HCT116 (cell line): ENCODE measurements at regions not wholly inside any gene's neighbourhood (a gene's known extent, or its start where the extent isn't known, plus 50 kb on each side); places are given as distances from the start of the nearest gene placed in this dataset.

Experiments
- ATAC-seq: fragments of 200-7000 bp; cut with Tn5 transposase; 2 replicates; pipeline ENCODE4 v1.9.1; 2020; ENCODE audit warnings: mild to moderate bottlenecking, moderate library complexity
- BruUV-seq: library from RNA; stranded (reverse); fragments of 400-500 nt; replicated peaks from 2 replicates; lab custom pipeline; 2021; lab: Mats Ljungman, UMichigan
- CTCF ChIA-PET: fragments of 300-600 bp; sonication (Branson Sonifier 250); formaldehyde crosslinking; loops from one replicate; lab custom pipeline; 2021; ENCODE audit warnings: antibody characterized with exemption; lab: Charles Lee
- POLR2A ChIA-PET: fragments of 300-600, 350-600 bp; sonication (Branson Sonifier 250); formaldehyde crosslinking; loops from one replicate; lab custom pipeline; 2021; ENCODE audit warnings: antibody characterized with exemption; lab: Charles Lee
- RAD21 ChIA-PET, 2 experiments: fragments of 300-600 bp; sonication (Branson Sonifier 250); formaldehyde crosslinking; loops; one replicate each; lab custom pipeline; 2023; ENCODE audit warnings: low total read pairs in 2 of 2; ENCODE audit not compliant: uncharacterized antibody in 2 of 2, unreplicated experiment in 2 of 2, low non-redundant PET in 1 of 2; lab: Charles Lee
- DNase-seq: peaks from one replicate; pipeline ENCODE4 v3.0.0-alpha.2; 2010; ENCODE audit warnings: low read depth, low spot score
- H2AFZ ChIP-seq: fragments of 200-600 bp; shearing (Covaris generic), sonication (generic); 2 replicates; pipeline ENCODE4 v1.6.1; 2017; ENCODE audit warnings: low read depth, mixed run types, mixed read lengths, antibody characterized with exemption, low read length; ENCODE audit not compliant: poor library complexity, severe bottlenecking
- H3K27ac ChIP-seq: 2 replicates; pipeline ENCODE4 v1.5.1; 2012; ENCODE audit warnings: low read depth, low read length
- H3K27me3 ChIP-seq: fragments of 200-600 bp; sonication (generic); 2 replicates; pipeline ENCODE4 v1.6.1; 2016; ENCODE audit warnings: mixed run types, low read length, mixed read lengths; ENCODE audit not compliant: insufficient read depth
- H3K36me3 ChIP-seq, 2 experiments: fragments of 200-500 bp in 1 of 2; fragments of 200-600 bp in 1 of 2; sonication (Bioruptor generic) in 1 of 2; sonication (generic) in 1 of 2; 2 replicates each; pipeline versions ENCODE4 v1.5.1 to v1.6.1; 2014 to 2016; ENCODE audit warnings: low read length in 2 of 2, inconsistent platforms in 1 of 2, mixed read lengths in 1 of 2, mixed run types in 1 of 2; ENCODE audit not compliant: insufficient read depth in 2 of 2, control insufficient read depth in 1 of 2
- H3K4me1 ChIP-seq, 2 experiments: fragments of 200-600 bp in 1 of 2; sonication (generic) in 1 of 2; 2 replicates each; pipeline versions ENCODE4 v1.5.1 to v1.6.1; 2012 to 2017; ENCODE audit warnings: low read length in 2 of 2, inconsistent platforms in 1 of 2, mild to moderate bottlenecking in 1 of 2, mixed read lengths in 1 of 2, mixed run types in 1 of 2, moderate library complexity in 1 of 2; ENCODE audit not compliant: insufficient read depth in 2 of 2, control insufficient read depth in 1 of 2
- H3K4me2 ChIP-seq: fragments of 200-600 bp; sonication (generic); 2 replicates; pipeline ENCODE4 v1.6.1; 2017; ENCODE audit warnings: mixed run types, low read length, mixed read lengths
- H3K4me3 ChIP-seq, 2 experiments: fragments of 200-600 bp in 1 of 2; sonication (generic) in 1 of 2; replicated peaks in 1 of 2; 2 replicates each; pipeline ENCODE4 v1.5.1; 2011 to 2016; ENCODE audit warnings: low read length in 2 of 2, control low read depth in 1 of 2, low read depth in 1 of 2, mild to moderate bottlenecking in 1 of 2, mixed read lengths in 1 of 2, mixed run types in 1 of 2
- H3K79me2 ChIP-seq: fragments of 200-600 bp; sonication (generic); 2 replicates; pipeline ENCODE4 v1.6.1; 2017; ENCODE audit warnings: mild to moderate bottlenecking, mixed run types, low read length, moderate library complexity, mixed read lengths; ENCODE audit not compliant: insufficient read depth
- H3K9ac ChIP-seq: fragments of 200-600 bp; sonication (generic); 2 replicates; pipeline ENCODE4 v1.6.1; 2016; ENCODE audit warnings: low read length, mixed read lengths
- H3K9me2 ChIP-seq: fragments of 200-600 bp; sonication (generic), shearing (Covaris generic); 2 replicates; pipeline ENCODE4 v1.6.1; 2017; ENCODE audit warnings: mixed run types, mild to moderate bottlenecking, moderate library complexity; ENCODE audit not compliant: insufficient read depth
- H3K9me3 ChIP-seq, 2 experiments: fragments of 200-500 bp in 1 of 2; fragments of 200-600 bp in 1 of 2; sonication (Bioruptor generic) in 1 of 2; sonication (generic) in 1 of 2; 2 replicates each; pipeline ENCODE4 v1.6.1; 2014 to 2017; ENCODE audit warnings: low read length in 2 of 2, mixed read lengths in 2 of 2, inconsistent platforms in 1 of 2, low read depth in 1 of 2, mild to moderate bottlenecking in 1 of 2, mixed run types in 1 of 2, moderate library complexity in 1 of 2; ENCODE audit not compliant: control insufficient read depth in 1 of 2, insufficient read depth in 1 of 2
- H4K20me1 ChIP-seq: fragments of 200-600 bp; sonication (generic), shearing (Covaris generic); 2 replicates; pipeline ENCODE4 v1.6.1; 2017; ENCODE audit warnings: mixed run types, mild to moderate bottlenecking, moderate library complexity; ENCODE audit not compliant: insufficient read depth
- CTCF ChIP-seq, 3 experiments: fragments of 200-600 bp in 1 of 3; sonication (generic) in 1 of 3; IDR thresholded peaks in 2 of 3; conservative IDR thresholded peaks in 1 of 3; 2 replicates each; pipeline ENCODE4 v1.5.1; 2012 to 2017; ENCODE audit warnings: low read depth in 2 of 3, low read length in 2 of 3, antibody characterized with exemption in 1 of 3, borderline replicate concordance in 1 of 3, control low read depth in 1 of 3, mild to moderate bottlenecking in 1 of 3, mixed read lengths in 1 of 3, mixed run types in 1 of 3, moderate library complexity in 1 of 3; ENCODE audit not compliant: insufficient read depth in 1 of 3
- FOSL1 ChIP-seq: IDR thresholded peaks from 2 replicates; pipeline ENCODE4 v1.6.1; 2012; ENCODE audit warnings: low read depth
- SRF ChIP-seq: IDR thresholded peaks from 2 replicates; pipeline ENCODE4 v1.6.1; 2012; ENCODE audit warnings: low read depth
- YY1 ChIP-seq: IDR thresholded peaks from 2 replicates; pipeline ENCODE4 v1.6.1; 2011; ENCODE audit warnings: low read length, low read depth, moderate library complexity, mild to moderate bottlenecking; ENCODE audit not compliant: insufficient replicate concordance; ENCODE audit errors: extremely low read depth
- ZBTB33 ChIP-seq: IDR thresholded peaks from 2 replicates; pipeline ENCODE4 v1.6.1; 2011; ENCODE audit warnings: mild to moderate bottlenecking, low read length, moderate library complexity; ENCODE audit not compliant: insufficient replicate concordance; ENCODE audit errors: extremely low read depth
- ZNF274 ChIP-seq: fragments of 200-500 bp; sonication (Bioruptor generic); IDR thresholded peaks from 2 replicates; pipeline ENCODE4 v1.6.1; 2014; ENCODE audit warnings: mild to moderate bottlenecking, low read depth, low read length, inconsistent platforms
- intact Hi-C: fragments of 100-400 bp; cut with micrococcal nuclease; formaldehyde crosslinking; loops from 2 replicates; pipeline ENCODE4 v1.10.0; 2022
- TF ChIP-seq, protein P1 (sequence below): IDR thresholded peaks from 2 replicates; pipeline ENCODE4 v1.6.1; 2012

DNA sequence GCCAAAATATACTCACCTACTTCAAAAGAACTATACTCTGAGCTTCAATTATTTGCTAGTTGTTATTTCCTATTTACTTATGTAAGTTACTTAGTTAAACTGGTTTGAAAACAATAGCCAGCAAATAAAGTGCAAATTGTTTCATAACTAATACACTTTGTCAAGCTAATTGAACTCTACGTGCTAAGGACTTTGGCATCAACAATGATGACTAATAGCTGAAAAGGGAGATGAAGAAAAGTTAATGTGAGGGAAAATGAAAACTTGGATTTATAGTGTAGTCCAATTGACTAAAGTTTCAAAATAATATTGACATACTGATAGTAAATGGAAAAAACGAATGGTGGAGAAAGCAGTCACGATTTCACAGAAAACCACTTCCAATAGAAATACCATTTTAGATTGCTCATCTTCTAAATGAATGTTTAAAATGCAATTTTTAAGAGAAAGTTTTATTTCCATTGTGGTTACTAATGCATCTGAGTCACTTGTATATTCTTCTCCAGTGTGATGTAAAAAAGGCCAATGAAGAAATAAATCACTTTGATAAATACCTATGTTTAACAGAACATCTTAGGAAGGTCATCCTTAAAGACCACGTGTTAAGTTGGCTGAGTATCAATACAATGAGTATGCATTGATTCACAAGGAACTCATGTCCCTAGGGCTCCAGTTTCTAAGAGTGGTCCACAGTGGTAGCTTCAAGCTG lies 455.2 kb downstream of the LTN1 start:
- TF ChIP-seq YY1 (no peak), SRF (no peak), ZNF274 (no peak), CTCF (IDR thresholded peaks at IDR 0.05 in 2 of 3, conservative IDR thresholded peaks at IDR 0.05 in 1 of 3; ENCODE audit: borderline replicate concordance in 1 of 3, insufficient read depth in 1 of 3, low read depth in 2 of 3, low read length in 2 of 3) (no peak), ZBTB33 (no peak), FOSL1 (no peak)
- TF ChIP-seq, protein P1, sequence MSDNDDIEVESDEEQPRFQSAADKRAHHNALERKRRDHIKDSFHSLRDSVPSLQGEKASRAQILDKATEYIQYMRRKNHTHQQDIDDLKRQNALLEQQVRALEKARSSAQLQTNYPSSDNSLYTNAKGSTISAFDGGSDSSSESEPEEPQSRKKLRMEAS, result no peak
- Histone ChIP-seq H3K9me2 (no peaks in the 10 kb centered on the region), H4K20me1 (no peaks in the 10 kb centered on the region), H2AFZ (no peak overlapping the region), H3K27me3 (no peaks in the 10 kb centered on the region), H3K36me3 (no peaks in the 10 kb centered on the region), H3K27ac (no peak overlapping the region), H3K9me3 (peaks cover 18 to 32% of the 10 kb centered on the region in 2 experiments; a peak in 2 of 4 replicates), H3K79me2 (no peaks in the 10 kb centered on the region), H3K4me1 (no peaks in the 10 kb centered on the region), H3K4me3 (no peak overlapping the region), H3K9ac (no peak overlapping the region), H3K4me2 (no peak overlapping the region)
- DNase-seq (no peak), ATAC-seq (no peak)
- POLR2A ChIA-PET, result no interaction called here
- CTCF ChIA-PET, result no interaction called here
- RAD21 ChIA-PET, result no interaction called here
- intact Hi-C loops, result no loop called here
- BruUV-seq, result no TSS peak
